GM18498 (cell line): ENCODE measurements at regions not wholly inside any gene's neighbourhood (a gene's known extent, or its start where the extent isn't known, plus 50 kb on each side); places are given as distances from the start of the nearest gene placed in this dataset.
"Not testable (repeated sequence)": the region's sequence is repeated elsewhere in the genome, so short reads cannot be mapped to it uniquely, and the experiment has no call there.

Experiments used
- ATAC-seq: cut with Tn5 transposase; IDR thresholded peaks from one replicate; pipeline ENCODE4 v1.9.1; 2021; ENCODE audit warnings: mild to moderate bottlenecking, moderate library complexity; ENCODE audit not compliant: unreplicated experiment

DNA sequence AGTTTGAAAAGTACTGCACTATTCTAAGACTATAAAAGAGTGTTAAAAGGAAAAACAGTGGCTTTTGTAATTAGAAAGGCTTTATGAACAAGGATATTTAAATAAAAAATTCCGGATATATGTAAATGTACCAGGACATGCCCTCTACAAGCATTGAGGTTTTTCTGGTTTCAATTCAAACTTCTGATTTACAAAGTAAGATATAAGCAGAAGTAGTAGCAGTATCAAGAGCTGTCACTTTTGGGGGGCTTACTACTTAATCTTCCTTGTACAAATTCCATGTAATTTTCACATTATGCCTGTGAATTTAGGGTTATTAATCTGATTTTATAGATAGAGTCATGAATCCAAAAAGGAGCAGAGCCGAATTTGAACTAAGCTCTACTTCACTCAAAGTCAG lies 170.3 kb upstream of the ATP2B1 start:
- ATAC-seq = no peak

DNA sequence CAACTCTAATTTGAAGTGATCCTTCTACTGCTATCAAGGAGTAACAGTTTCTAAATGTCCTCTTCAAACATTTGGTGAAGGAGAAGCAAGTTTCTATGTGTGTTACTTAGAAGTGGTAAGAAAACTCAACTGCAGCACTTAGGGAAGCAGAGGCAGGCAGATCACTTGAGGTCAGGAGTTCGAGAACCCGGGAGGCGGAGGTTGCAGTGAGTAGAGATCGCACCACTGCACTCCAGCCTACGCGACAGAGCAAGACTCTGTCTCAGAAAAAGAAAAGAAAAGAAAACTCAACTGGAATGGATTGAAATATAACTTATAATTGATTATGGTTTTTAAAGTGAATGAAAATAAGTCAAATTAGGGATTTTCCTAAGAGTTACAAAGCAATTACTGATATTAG lies 169.7 kb upstream of the ATP2B1 start:
- ATAC-seq = no peak

DNA sequence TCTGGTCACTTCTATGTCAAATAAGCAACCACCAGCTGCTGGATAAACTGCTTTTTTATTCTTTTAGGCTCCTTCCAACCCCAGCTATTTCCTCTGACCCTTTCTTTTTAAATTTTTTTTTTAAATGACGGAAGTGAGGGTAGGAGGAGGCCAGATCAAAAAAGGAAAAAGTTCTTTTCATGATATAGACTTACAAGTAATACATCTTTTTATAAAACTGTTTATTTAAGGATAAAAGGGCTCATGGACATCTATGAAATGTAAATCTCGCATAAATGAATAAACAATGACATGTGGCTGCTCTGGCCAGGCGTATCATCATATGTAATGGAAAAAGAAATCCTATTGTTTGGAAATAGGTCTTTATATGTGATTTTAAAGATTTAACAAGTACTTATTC lies 169.0 kb upstream of the ATP2B1 start:
- ATAC-seq = no peak

DNA sequence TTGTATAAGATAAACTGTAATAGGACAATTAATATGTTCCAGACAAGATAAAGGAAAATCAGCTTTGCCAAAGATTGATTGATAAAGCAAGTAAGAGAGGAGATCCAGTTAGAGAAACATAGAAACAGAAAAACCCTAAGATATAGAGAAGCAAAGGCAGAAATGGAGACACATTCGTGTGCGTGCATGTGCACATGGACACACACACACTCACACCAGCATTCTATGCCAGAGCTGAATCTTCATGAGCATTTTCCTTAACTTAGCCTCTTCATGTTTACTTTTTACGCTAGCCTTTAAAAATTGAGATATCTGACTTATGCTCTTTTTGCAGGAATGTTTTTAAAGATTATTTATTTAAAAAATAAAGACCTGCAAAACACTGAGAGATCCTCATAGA lies 168.5 kb upstream of the ATP2B1 start:
- ATAC-seq = no peak

DNA sequence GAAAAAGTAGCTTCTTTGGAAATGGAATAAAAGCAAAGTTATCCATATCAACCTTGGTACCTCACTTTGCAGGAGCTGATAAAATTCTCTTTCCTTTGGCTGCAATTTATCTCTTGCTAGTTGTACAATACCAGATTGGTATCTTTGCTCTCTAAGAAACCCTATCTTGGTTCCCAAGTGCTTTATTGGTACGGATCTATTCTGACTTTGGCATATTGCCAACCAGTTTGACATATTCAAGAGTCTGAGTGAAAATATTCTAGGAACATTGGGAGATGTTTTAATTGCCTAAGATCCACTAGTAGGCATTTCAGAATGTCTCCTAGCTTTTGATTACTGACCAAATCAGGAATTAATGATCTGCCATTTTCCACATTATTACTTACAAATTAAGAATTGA lies 167.2 kb upstream of the ATP2B1 start:
- no peak for ATAC-seq

DNA sequence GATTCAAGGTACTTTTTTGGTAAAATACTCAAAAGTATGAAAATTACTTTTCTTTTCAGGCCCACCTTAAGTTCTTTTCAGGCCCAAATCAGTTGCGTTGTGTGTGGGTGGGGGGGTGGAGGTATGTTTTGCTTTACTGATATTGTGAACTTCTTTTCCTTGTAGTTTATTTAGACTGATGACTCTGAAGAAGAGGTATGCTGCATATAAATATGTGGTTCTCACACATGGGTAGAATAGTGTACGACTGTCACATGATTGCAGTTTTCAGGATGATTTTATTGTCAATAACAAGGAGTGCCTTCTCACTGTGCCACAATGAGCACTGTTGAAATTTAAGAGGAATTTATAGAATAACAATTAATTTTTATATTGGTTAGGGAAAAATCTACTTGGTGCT lies 166.6 kb upstream of the ATP2B1 start:
- ATAC-seq = no peak

DNA sequence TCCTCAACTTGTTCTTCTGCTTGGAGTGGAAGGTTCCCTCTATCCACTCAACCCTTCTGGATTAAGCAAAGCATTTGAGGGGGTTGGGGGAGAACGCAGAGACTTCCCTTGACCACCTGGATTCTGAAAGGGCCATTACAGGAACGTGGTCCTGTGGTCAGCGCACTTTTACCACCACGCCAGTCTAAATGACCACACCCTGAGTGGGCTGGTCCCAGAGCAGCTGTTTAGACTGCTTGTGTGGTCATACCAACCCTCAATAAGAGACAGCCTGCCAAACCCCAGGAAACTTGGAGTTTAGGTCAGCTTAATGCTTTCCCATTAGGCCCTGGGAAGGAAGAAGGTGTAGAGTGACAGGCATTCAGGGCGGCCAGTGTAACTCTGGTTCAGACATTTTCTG lies 165.5 kb upstream of the ATP2B1 start:
- ATAC-seq = no peak

DNA sequence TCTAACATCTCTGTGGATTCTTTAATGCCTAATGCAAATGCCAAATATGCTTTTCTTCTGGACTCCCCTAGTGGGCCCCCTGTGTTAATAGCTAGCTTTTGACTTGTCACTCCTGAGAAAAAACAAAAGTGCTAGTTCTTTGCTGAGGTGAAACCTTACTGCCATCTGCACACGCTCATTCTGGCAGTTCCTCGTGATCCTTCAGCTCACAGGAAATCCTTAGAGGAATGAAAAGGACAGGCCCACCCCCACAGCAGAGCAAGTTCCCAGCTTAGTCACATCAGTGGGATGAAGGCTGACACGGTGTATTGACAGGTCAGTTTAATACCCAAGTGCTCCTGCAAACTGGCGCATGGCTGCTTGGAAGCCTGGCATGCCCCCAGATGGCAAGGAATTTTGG lies 165.1 kb upstream of the ATP2B1 start:
- ATAC-seq = no peak

DNA sequence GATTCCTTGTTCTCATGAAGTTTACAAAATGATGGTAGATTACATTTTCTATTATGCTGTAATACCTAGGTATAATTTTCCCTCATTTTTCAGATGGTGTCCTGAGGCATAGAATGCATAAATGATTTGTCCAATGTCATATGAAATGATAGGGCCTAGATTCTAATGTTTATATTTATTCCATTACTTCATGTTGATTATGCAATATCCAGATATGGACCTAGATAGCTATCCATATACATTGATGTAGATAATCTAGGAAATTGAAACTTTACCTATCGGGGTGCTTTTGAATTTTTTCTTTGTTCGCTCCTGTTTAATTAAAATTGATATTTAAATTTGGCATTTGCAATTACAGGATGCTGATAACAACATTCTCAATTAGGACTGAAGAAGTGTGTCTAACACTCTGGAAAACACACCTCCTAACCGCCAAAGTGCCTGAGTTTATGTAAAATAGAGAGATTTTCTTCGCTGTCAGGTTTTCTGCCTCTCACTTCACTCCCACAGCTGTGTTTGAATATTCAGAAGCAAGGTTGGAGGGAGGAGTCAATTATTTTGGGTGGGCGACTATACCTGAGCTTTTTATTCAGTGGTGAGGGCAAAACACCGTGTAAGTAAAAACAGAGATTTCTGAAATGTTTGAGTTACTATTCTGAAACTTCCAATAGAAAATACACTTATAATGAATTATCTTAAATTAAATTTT lies 164.4 kb upstream of the ATP2B1 start:
- no peak for ATAC-seq

DNA sequence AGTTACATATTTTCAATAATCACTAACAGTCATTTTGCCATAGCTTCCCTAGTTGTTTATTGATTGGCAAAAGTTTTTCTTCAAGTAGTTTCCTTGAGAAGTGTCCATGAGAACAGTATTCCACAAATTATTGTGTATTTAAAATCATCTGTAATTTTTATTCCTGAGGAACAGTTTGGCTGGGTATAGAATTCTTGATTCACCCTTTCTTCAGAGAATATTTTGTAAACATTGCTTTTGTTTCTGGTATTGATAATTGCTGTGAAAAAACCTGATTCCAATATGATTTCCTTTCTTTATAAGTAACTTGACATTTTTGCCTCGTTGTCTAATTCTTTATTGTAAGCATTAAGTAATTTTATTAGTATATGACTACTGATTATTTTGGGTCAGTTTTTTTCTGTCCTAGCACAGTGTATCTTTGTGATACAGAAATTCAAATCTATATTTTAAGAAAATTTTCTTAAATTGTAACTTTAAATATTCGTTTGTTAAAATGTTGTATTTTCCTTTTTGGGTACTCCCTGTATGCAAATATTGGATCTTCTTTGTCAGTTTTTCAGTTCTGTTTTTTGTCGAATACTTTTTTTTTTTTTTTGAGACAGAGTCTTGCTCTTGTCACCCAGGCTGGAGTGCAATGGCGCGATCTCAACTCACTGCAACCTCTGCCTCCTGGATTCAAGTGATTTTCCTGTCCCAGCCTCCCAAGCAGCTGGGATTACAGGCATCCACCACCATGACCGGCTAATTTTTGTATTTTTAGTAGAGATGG lies 162.0 kb upstream of the ATP2B1 start:
- no peak for ATAC-seq

DNA sequence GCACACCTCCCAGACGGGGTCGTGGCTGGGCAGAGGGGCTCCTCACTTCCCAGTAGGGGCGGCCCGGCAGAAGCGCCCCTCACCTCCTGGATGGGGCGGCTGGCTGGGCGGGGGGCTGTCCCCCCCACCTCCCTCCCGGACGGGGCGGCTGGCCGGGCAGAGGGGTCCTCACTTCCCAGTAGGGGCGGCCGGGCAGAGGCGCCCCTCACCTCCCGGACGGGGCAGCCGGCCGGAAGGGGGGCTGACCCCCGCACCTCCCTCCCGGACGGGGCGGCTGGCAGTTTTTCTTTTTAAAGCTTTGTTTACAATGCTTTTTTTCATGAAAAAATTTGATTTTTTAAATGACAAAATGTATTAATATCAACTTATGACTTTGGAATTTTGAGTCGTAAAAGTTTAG lies 159.0 kb upstream of the ATP2B1 start:
- not testable (repeated sequence) for ATAC-seq

DNA sequence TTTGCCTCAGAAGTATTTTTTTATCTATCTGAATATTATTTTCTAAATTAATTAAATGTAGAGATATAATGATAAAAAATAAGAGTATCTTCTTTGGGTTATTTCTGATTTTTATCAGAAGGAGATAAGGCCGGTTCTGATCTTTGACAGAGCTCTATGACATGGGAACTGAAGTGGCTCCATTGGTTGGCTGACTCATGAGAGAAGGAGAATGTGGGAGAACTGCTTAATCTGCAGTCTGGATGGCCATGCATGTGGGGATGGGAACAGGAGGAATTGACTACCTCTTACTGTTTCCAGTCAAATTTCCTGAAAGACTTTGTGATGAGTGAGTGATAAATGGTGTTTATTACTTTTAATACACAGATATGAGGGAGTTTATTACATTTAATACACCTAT lies 155.8 kb upstream of the ATP2B1 start:
- ATAC-seq = no peak

DNA sequence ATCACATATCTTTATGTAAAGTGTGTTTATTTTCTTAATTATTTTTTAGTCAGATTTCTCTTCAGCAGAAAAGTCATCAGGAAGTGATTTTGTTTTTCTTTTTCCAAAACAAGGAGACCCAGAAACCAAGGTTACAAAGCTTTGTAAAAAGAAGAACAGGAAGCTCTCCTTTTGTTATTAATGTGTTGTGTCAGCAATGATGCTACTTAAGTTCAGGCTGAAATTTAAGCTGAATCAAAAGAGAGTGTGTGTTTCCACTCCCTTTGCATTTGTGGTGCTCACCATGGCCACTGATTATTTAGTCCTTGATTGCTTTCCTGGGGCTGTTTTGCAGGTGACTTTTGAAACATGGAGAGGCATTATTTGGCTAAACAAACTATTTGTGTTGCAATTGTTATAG lies 155.3 kb upstream of the ATP2B1 start:
- no peak for ATAC-seq

DNA sequence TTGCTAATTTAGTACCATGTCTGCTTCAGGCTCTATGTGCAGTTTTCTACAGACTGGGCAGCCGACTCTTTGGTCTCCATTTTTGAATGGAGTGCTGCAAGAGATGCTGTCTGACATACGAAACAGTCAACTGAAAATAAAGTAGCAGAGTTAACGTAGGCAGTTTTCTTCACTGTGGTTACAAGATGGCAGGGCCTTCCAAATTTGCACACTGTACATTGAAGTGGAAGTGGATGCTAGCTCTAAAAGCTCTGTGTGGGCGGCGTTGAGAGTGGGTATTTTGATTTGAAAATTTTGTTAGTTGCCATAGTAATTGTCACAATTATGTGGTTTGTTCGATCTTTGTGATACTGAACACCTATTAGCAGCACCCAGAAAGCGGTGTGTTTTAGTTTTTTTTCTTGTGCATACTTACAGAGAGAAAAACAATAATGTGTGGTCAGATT lies 154.9 kb upstream of the ATP2B1 start:
- peak; percentile 78 for ATAC-seq

DNA sequence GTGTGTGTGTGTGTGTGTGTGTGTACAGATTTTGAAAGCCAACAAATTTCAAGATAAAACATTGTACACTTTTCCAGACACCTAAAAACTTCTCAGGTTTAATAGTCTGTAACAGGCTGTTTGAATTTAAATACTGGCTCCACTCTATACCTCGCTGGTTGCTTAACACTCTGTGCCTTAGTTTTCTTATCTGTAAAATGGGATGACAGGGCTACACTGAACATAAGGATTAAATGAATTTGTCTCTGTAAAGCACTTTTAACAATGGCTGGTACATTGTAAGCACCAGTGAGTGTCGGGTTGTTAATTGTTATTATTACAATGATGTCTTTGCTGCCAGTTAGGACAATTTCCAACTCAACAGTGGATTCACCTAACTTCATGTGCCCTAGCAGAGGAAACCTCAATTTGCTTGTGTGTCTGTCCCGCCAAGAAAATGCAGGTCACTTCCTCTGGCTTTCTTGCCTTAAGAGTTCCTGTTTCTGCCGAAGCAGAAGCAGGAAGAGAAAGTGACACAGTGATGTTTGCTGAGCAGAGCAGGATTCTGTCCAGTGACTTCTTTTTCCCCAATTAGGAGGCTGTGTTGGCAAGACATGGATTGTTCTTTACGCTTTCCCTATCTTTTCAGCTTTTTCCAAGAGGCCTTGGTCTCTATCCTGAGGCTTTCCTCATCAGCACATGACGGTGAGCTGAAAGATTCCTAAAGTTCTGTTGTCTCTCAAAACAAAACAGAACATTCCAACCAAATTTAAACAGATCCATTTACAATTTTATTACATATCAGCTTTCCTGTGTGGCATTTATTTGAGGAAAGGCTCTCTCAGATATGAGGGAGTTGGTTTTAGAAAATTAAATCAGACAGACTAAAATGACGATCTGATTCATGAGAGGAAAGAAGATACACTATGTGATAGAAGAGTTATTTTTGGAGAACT lies 154.1 kb upstream of the ATP2B1 start:
- peak; percentile 56 for ATAC-seq

DNA sequence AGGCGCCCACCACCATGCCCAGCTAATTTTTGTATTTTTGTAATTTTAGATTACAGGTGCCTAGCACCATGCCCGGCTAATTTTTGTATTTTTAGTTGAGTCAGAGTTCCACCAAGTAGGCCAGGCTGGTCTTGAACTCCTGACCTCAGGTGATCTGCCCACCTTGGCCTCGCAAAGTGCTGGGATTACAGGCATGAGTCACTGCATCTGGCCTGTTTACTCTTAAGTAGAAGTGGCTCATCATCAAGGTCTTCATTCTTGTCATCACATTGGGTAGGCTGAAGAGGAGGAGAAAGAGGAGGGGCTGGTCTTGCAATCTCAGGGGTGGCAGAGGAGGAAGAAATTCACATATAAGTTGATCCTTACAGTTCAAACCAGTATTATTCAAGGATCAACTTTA lies 152.4 kb upstream of the ATP2B1 start:
- no peak for ATAC-seq

DNA sequence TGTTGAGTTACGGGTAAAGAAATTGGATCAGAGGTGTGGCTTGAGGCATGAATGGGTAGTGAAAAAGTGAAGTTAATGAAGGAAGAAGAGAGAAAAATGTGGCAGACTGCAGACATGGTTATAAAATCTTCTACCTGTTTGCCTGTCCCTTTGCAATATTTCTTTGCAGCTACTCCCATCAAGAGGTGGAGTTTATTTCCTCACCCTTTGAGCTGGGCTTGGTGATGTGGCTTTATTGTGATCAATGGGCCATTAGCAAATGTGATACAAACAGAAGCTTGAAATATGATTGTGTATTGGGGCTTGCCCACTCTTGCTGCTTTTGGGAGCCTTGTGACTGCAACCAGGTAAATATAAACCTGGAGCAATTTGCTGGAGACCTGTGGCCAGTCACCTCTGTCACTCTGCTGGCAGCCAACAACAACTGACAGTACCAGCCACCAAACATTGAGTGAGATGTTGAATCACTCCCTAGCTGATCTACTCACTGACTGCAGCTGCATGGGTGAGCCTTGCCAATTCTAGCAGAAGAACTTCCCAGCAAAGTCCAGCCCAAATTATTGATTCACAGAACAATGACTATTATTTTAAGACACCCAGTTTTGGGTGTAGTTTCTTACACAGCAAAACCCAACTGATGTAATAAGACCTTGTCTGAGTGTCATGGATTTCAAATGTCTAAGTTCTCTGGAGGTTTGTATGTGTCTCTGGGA lies 151.0 kb upstream of the ATP2B1 start:
- ATAC-seq = no peak

DNA sequence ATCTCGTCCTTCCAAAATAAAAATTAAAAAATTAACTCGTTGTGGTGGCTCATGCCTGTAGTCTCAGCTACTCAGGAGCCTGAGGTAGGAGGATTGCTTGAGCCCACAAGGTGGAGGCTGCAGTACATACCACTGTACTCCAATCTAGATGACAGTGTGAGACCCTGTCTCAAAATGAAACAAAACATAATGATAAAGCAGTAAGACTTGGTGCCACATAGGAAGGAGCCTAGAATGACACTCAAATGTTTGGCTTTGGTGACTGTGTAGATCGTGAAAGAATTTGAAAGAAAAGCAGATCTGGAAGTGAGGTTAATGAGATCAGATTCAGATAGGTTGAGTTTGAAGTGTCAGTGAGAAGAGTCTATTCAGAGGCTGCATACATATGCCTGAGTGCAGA lies 150.1 kb upstream of the ATP2B1 start:
- ATAC-seq = no peak

DNA sequence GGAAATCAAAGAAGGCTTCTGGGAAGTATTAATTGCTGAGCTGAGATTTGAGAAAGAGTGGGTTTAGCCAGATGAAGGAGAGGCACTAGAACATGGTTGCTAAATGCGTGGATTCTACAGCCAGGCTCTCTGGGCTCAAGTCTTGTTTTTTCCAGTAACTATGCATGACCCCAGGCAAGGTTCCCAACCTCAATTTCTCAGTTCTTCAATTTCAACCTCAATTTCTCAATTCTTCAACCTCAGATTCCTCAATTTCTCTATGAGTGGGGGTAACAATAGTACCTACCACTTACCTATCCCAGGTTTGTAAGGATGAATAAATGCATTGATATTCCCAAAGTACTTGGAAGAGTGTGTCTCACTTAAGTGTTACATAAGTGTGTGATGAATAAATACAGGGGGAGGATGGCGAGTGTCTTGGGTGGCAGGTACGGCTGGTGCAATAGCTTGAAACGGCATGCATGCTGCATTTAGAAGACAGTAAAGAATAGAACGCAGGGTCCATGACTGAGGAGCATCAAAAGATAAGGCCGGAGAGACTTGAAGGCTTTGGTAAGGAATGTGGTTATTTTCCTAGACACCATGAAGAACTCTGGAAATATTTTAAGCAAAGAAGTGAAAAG lies 149.1 kb upstream of the ATP2B1 start:
- ATAC-seq = no peak

DNA sequence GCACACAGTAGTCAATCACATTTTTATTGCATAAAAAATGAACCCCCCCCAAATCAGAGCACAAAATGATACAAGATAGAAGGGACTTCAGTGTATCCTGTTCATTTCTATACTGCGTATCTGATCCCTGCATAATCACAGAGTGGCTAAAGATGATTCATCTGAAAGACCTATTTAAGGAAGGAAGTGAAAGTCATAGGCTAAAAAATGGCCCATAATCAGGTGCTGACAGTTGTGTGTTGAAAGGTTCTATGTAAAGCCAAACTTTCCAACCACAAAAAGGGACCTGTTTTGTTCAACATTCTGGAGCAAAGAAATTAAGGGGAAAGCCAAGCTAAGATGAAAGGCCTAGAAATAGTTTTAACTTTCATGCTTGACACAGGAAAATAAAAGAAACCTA lies 147.8 kb upstream of the ATP2B1 start:
- ATAC-seq = peak; percentile 86
